IMR-90 (cell line): ENCODE measurements at regions not wholly inside any gene's neighbourhood (a gene's known extent, or its start where the extent isn't known, plus 50 kb on each side); places are given as distances from the start of the nearest gene placed in this dataset.
"Not testable (repeated sequence)": the region's sequence is repeated elsewhere in the genome, so short reads cannot be mapped to it uniquely, and the experiment has no call there.

Experiments used
- ATAC-seq: fragments of 200-7000 bp; cut with Tn5 transposase; 2 replicates; pipeline ENCODE4 v1.9.1; 2020; ENCODE audit warnings: low read depth, mild to moderate bottlenecking, moderate library complexity
- BruUV-seq: library from RNA; stranded (reverse); fragments of 400-500 nt; replicated peaks from 2 replicates; lab custom pipeline; 2021; lab: Mats Ljungman, UMichigan
- CTCF ChIA-PET: fragments of 300-600 bp; formaldehyde crosslinking; extraction: SDS; loops from one replicate; lab custom pipeline; 2021; ENCODE audit warnings: antibody characterized with exemption; lab: Yijun Ruan, JAX
- POLR2A ChIA-PET: fragments of 300-600 bp; sonication (Branson Sonifier 250); formaldehyde crosslinking; loops from one replicate; lab custom pipeline; 2022; ENCODE audit warnings: antibody characterized with exemption; ENCODE audit not compliant: unreplicated experiment; lab: Charles Lee
- DNase-seq: peaks from one replicate; pipeline ENCODE4 v3.0.0; 2013
- H2AFZ ChIP-seq: replicated peaks from 2 replicates; pipeline ENCODE3; 2013; ENCODE audit warnings: low read length, mild to moderate bottlenecking; ENCODE audit not compliant: poor library complexity
- H2AK5ac ChIP-seq: 2 replicates; pipeline ENCODE4 v1.6.1; 2013; ENCODE audit warnings: low read depth, low read length, inconsistent platforms
- H2AK9ac ChIP-seq: replicated peaks from 2 replicates; pipeline ENCODE3; 2013; ENCODE audit warnings: mild to moderate bottlenecking, low read depth, low read length, moderate library complexity; ENCODE audit not compliant: poor library complexity
- H2BK120ac ChIP-seq: 2 replicates; pipeline ENCODE4 v1.6.1; 2013; ENCODE audit warnings: low read depth, low read length, inconsistent platforms
- H2BK15ac ChIP-seq: 3 replicates; pipeline ENCODE4 v1.6.1; 2013; ENCODE audit warnings: low read depth, low read length, inconsistent platforms
- H2BK20ac ChIP-seq: 2 replicates; pipeline ENCODE4 v1.6.1; 2013; ENCODE audit warnings: low read depth, mild to moderate bottlenecking, inconsistent platforms, low read length, moderate library complexity
- H2BK5ac ChIP-seq: 2 replicates; pipeline ENCODE4 v1.6.1; 2013; ENCODE audit warnings: mild to moderate bottlenecking, low read depth, low read length, inconsistent platforms; ENCODE audit not compliant: poor library complexity, severe bottlenecking
- H3K14ac ChIP-seq: replicated peaks from 2 replicates; pipeline ENCODE4 v1.6.1; 2013; ENCODE audit warnings: low read depth, low read length, inconsistent platforms
- H3K18ac ChIP-seq: 2 replicates; pipeline ENCODE4 v1.6.1; 2013; ENCODE audit warnings: low read depth, low read length, control low read depth
- H3K23ac ChIP-seq: 2 replicates; pipeline ENCODE4 v1.6.1; 2013; ENCODE audit warnings: low read depth, low read length, inconsistent platforms
- H3K27ac ChIP-seq: 2 replicates; pipeline ENCODE4 v1.5.1; 2013; ENCODE audit warnings: mild to moderate bottlenecking, control low read depth, low read length; ENCODE audit not compliant: insufficient read depth
- H3K27me3 ChIP-seq: 2 replicates; pipeline ENCODE4 v1.6.1; 2013; ENCODE audit warnings: low read length; ENCODE audit not compliant: control insufficient read depth, insufficient read depth
- H3K36me3 ChIP-seq: 2 replicates; pipeline ENCODE4 v1.6.1; 2013; ENCODE audit warnings: low read length, mixed read lengths; ENCODE audit not compliant: control insufficient read depth, insufficient read depth
- H3K4ac ChIP-seq: 2 replicates; pipeline ENCODE4 v1.6.1; 2013; ENCODE audit warnings: low read depth, low read length, inconsistent platforms
- H3K4me1 ChIP-seq: 2 replicates; pipeline ENCODE4 v1.6.1; 2013; ENCODE audit warnings: low read length, mixed read lengths; ENCODE audit not compliant: control insufficient read depth, insufficient read depth
- H3K4me2 ChIP-seq: 2 replicates; pipeline ENCODE4 v1.6.1; 2013; ENCODE audit warnings: low read depth, mild to moderate bottlenecking, control low read depth, low read length, moderate library complexity
- H3K4me3 ChIP-seq: 2 replicates; pipeline ENCODE4 v1.5.1; 2013; ENCODE audit warnings: low read depth, mild to moderate bottlenecking, control low read depth, low read length, moderate library complexity; ENCODE audit not compliant: insufficient read depth
- H3K56ac ChIP-seq: 2 replicates; pipeline ENCODE4 v1.6.1; 2013; ENCODE audit warnings: low read length, inconsistent platforms; ENCODE audit not compliant: insufficient read depth; ENCODE audit errors: extremely low read depth
- H3K79me1 ChIP-seq, 2 experiments: 2 replicates each; pipeline ENCODE4 v1.6.1; 2013; ENCODE audit warnings: low read length in 2 of 2, inconsistent platforms in 1 of 2, low read depth in 1 of 2
- H3K9ac ChIP-seq: 2 replicates; pipeline ENCODE4 v1.6.1; 2013; ENCODE audit warnings: low read depth, low read length, control low read depth
- H3K9me1 ChIP-seq: 2 replicates; pipeline ENCODE4 v1.6.1; 2013; ENCODE audit warnings: low read length, inconsistent platforms; ENCODE audit not compliant: insufficient read depth
- H3K9me3 ChIP-seq: 2 replicates; pipeline ENCODE4 v1.6.1; 2013; ENCODE audit warnings: low read length; ENCODE audit not compliant: control insufficient read depth, insufficient read depth
- H4K20me1 ChIP-seq: 2 replicates; pipeline ENCODE4 v1.6.1; 2013; ENCODE audit warnings: low read length, inconsistent platforms; ENCODE audit not compliant: insufficient read depth
- H4K5ac ChIP-seq: 2 replicates; pipeline ENCODE4 v1.6.1; 2013; ENCODE audit warnings: mild to moderate bottlenecking, low read depth, low read length, control low read depth
- H4K8ac ChIP-seq, 2 experiments: 2 replicates each; pipeline ENCODE4 v1.6.1; 2013; ENCODE audit warnings: low read depth in 2 of 2, low read length in 2 of 2, control low read depth in 1 of 2, inconsistent platforms in 1 of 2
- H4K91ac ChIP-seq: 2 replicates; pipeline ENCODE4 v1.6.1; 2013; ENCODE audit warnings: low read depth, low read length, inconsistent platforms; ENCODE audit not compliant: insufficient read depth
- BHLHE40 ChIP-seq: fragments of 150-350 bp; IDR thresholded peaks from 2 replicates; pipeline ENCODE4 v1.6.1; 2016; ENCODE audit warnings: mild to moderate bottlenecking, low read depth, low read length
- MAZ ChIP-seq: IDR thresholded peaks from 2 replicates; pipeline ENCODE4 v1.6.1; 2012; ENCODE audit warnings: low read depth, mild to moderate bottlenecking, low read length, improper control_type of control experiment, moderate library complexity, borderline replicate concordance
- SMC3 ChIP-seq: fragments of 150-350 bp; IDR thresholded peaks from 2 replicates; pipeline ENCODE4 v1.6.1; 2016; ENCODE audit warnings: low read depth, mild to moderate bottlenecking, antibody characterized with exemption, low read length, moderate library complexity
- WGBS, 2 experiments: methylation state at CpG; one replicate each; pipeline versions ENCODE4 v1.1.5 to v1.1.7; 2013; ENCODE audit warnings: missing lambda C conversion rate in 2 of 2; ENCODE audit not compliant: insufficient read length in 1 of 2; ENCODE audit errors: extremely low coverage in 2 of 2; 5-methylcytosine and 5-hydroxymethylcytosine counted together
- dilution Hi-C: fragments of 300-500 bp; cut with HindIII; formaldehyde crosslinking; loops from one replicate; pipeline ENCODE4 v1.14.3; 2018; ENCODE audit warnings: low sequenced_read_pairs; ENCODE audit not compliant: unreplicated experiment
- in situ Hi-C: fragments of 300-500 bp; cut with MboI; formaldehyde crosslinking; loops from 3 replicates; pipeline ENCODE4 v1.14.3; 2019; ENCODE audit warnings: low sequenced_read_pairs, inconsistent platforms, mixed read lengths
- intact Hi-C: fragments of 100-400 bp; cut with micrococcal nuclease; formaldehyde crosslinking; loops from 2 replicates; pipeline ENCODE4 v1.10.0; 2022

DNA sequence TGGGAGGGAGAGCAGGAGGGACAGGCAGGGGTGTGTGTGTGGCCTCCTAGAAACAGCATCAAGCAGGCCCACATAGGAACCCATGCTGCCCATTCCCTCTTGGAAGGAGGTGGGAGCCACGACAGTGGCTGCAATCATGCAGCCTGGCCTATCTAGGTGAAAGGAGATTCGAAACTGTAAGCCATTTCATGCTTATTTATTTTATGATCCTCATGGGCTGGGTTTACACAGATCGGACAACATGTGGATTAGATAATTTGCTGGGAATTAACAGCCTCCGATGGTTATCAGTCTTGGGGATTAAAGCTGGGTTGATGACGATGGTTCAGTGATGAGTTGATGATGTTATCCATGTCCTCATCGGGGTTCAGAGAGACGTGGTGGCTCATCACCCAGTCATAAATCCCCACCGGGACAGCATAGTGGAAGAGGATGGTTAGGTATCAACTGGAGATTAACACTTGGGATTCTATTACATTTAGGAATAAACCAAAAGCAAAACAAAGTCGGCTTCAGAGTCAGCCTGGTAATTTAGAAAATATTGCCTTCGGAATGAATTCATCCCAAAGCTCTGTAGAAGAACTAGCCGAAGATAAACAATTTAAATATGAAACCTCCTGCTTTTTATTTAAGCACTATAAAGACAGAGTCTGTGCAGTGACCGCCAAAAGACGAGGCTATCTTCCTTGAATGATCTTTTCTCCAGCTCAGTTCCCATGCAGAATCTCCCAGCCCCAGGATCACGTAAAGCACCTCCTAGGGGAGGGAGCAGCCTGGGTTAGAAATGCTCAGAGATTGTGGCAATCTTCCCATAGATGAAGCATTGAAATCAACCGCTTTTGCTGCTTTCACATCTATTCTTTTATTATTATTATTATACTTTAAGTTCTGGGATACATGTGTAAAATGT, 252.8 kb downstream of the FOXD2 start:
- H2AFZ ChIP-seq = no peak overlapping the region
- H3K4ac ChIP-seq = no peak overlapping the region
- H3K4me3 ChIP-seq = no peak overlapping the region
- no peak for ATAC-seq
- BruUV-seq = no TSS peak
- H3K27ac ChIP-seq = no peak overlapping the region
- H3K27me3 ChIP-seq = peaks cover 5% of the 10 kb centered on the region; the same call in 1 of the 2 replicates
- H3K36me3 ChIP-seq = no peaks in the 10 kb centered on the region
- ChIA-PET CTCF (no interaction called here), POLR2A (no interaction called here)
- no peaks in the 10 kb centered on the region for H3K9me3 ChIP-seq
- no peak overlapping the region for H2BK5ac ChIP-seq
- H3K4me2 ChIP-seq = no peak overlapping the region
- no peak overlapping the region for H4K5ac ChIP-seq
- intact Hi-C loops (no loop called here), in situ Hi-C loops (no loop called here), dilution Hi-C loops (no loop called here)
- H3K23ac ChIP-seq = no peak overlapping the region
- no peak for TF ChIP-seq SMC3
- no peak for TF ChIP-seq MAZ
- TF ChIP-seq BHLHE40 = no peak
- H2AK9ac ChIP-seq = no peak overlapping the region
- H3K9ac ChIP-seq = no peak overlapping the region
- H3K18ac ChIP-seq = no peak overlapping the region
- H2BK120ac ChIP-seq = no peak overlapping the region
- H3K4me1 ChIP-seq = no peaks in the 10 kb centered on the region
- H4K91ac ChIP-seq = no peak overlapping the region
- 44% methylated on average over 4 of the region's 15 CpGs; no CpG with 5 or more reads in 1 of the 2 experiments for WGBS, 2 experiments
- H3K79me1 ChIP-seq = no peaks in the 10 kb centered on the region
- H4K20me1 ChIP-seq = no peaks in the 10 kb centered on the region
- H2AK5ac ChIP-seq = no peak overlapping the region
- no peak for DNase-seq
- H2BK20ac ChIP-seq = no peak overlapping the region
- H2BK15ac ChIP-seq = no peak overlapping the region
- H3K9me1 ChIP-seq = no peaks in the 10 kb centered on the region
- H3K56ac ChIP-seq = no peak overlapping the region
- H3K14ac ChIP-seq = no peak overlapping the region
- no peak overlapping the region for H4K8ac ChIP-seq

DNA sequence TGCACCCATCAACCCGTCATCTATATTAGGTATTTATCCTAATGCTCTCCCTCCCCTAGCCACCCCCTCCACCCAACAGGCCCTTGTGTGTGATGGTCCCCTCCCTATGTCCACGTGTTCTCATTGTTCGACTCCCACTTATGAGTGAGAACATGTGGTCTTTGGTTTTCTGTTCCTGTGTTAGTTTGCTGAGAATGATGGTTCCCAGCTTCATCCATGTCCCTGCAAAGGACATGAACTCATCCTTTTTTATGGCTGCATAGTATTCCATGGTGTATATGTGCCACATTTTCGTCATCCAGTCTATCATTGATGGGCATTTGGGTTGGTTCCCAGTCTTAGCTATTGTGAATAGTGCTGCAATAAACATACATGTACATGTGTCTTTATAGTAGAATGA, 253.4 kb downstream of the FOXD2 start:
- ATAC-seq, H3K23ac ChIP-seq, H2BK5ac ChIP-seq, H2BK120ac ChIP-seq, H4K8ac ChIP-seq, DNase-seq, H2BK15ac ChIP-seq, H3K36me3 ChIP-seq, H3K9ac ChIP-seq, H4K91ac ChIP-seq, H3K56ac ChIP-seq, H2AK9ac ChIP-seq, H3K27me3 ChIP-seq, H3K9me3 ChIP-seq, in situ Hi-C loops, H3K4me1 ChIP-seq, CTCF ChIA-PET, H3K14ac ChIP-seq, H4K20me1 ChIP-seq, H4K5ac ChIP-seq, H3K18ac ChIP-seq, H3K4ac ChIP-seq, H3K4me2 ChIP-seq, H3K79me1 ChIP-seq, intact Hi-C loops, BruUV-seq, H3K9me1 ChIP-seq, H3K4me3 ChIP-seq, dilution Hi-C loops, H2BK20ac ChIP-seq, H3K27ac ChIP-seq, POLR2A ChIA-PET, H2AFZ ChIP-seq, H2AK5ac ChIP-seq: not testable (repeated sequence)
- no CpG with 5 or more reads among the region's 4 CpGs for WGBS, 2 experiments
